Middle frontal gyrus (tissue), 1 donor: ENCODE measurements at regions not wholly inside any gene's neighbourhood (a gene's known extent, or its start where the extent isn't known, plus 50 kb on each side); places are given as distances from the start of the nearest gene placed in this dataset.

ENCODE experiments used
- DNase-seq: peaks from one replicate; pipeline ENCODE4 v3.0.0-alpha.2; 2015; ENCODE audit warnings: low spot score; ENCODE audit errors: extremely low spot score

GRCh38 chr9:32698706-32699277, 63.3 kb upstream of the TAF1L start:
- no peak for DNase-seq

- DNase-seq = no peak
Measured at GRCh38 chr9:32701321-32702022, 66.0 kb upstream of the TAF1L start.

- no peak for DNase-seq
Measured at GRCh38 chr9:32703635-32704034, 68.2 kb upstream of the TAF1L start.

GRCh38 chr9:32704343-32704742, 68.9 kb upstream of the TAF1L start:
- DNase-seq = no peak

- DNase-seq = no peak
Measured at GRCh38 chr9:32705059-32705458, 69.6 kb upstream of the TAF1L start.

- no peak for DNase-seq
Measured at GRCh38 chr9:32706004-32706724, 70.7 kb upstream of the TAF1L start.

- no peak for DNase-seq
Measured at GRCh38 chr9:32706725-32707100, 71.2 kb upstream of the TAF1L start.

- DNase-seq = no peak
Measured at GRCh38 chr9:32707326-32707725, 71.9 kb upstream of the TAF1L start.

- DNase-seq = no peak
Measured at GRCh38 chr9:32708480-32709150, 73.1 kb upstream of the TAF1L start.

GRCh38 chr9:32709871-32710270, 73.5 kb upstream of the TMEM215 start:
- no peak for DNase-seq

- DNase-seq = no peak
Measured at GRCh38 chr9:32716425-32716824, 66.9 kb upstream of the TMEM215 start.

GRCh38 chr9:32716955-32717543, 66.3 kb upstream of the TMEM215 start:
- DNase-seq = peak; percentile 49

GRCh38 chr9:32722704-32723103, 60.6 kb upstream of the TMEM215 start:
- DNase-seq = no peak

GRCh38 chr9:32723789-32724325, 59.5 kb upstream of the TMEM215 start:
- no peak for DNase-seq

- no peak for DNase-seq
Measured at GRCh38 chr9:32725066-32725860, 58.1 kb upstream of the TMEM215 start.

GRCh38 chr9:32728181-32728580, 55.2 kb upstream of the TMEM215 start:
- DNase-seq = no peak
